Fibroblast of skin of right quadriceps (primary cell): ENCODE measurements at regions not wholly inside any gene's neighbourhood (a gene's known extent, or its start where the extent isn't known, plus 50 kb on each side); places are given as distances from the start of the nearest gene placed in this dataset.

ENCODE experiments used
- DNase-seq: peaks from one replicate; pipeline ENCODE4 v3.0.0-alpha.2; 2013

GRCh38 chr12:105936496-105936895, 202.3 kb downstream of the NUAK1 start:
- DNase-seq: no peak

GRCh38 chr12:105937009-105937408, 201.7 kb downstream of the NUAK1 start:
- no peak for DNase-seq

GRCh38 chr12:105939181-105939721, 199.5 kb downstream of the NUAK1 start:
- no peak for DNase-seq

- DNase-seq: no peak
Measured at GRCh38 chr12:105942281-105942680, 196.5 kb downstream of the NUAK1 start.

GRCh38 chr12:105943525-105943924, 195.2 kb downstream of the NUAK1 start:
- no peak for DNase-seq

GRCh38 chr12:105944628-105945027, 194.1 kb downstream of the NUAK1 start:
- no peak for DNase-seq

- no peak for DNase-seq
Measured at GRCh38 chr12:105945880-105946279, 192.9 kb downstream of the NUAK1 start.

- no peak for DNase-seq
Measured at GRCh38 chr12:105946493-105946901, 192.3 kb downstream of the NUAK1 start.

- DNase-seq: no peak
Measured at GRCh38 chr12:105947906-105948305, 190.8 kb downstream of the NUAK1 start.

- no peak for DNase-seq
Measured at GRCh38 chr12:105948331-105948730, 190.4 kb downstream of the NUAK1 start.

GRCh38 chr12:105949391-105949790, 189.4 kb downstream of the NUAK1 start:
- DNase-seq: no peak

GRCh38 chr12:105951732-105952131, 187.0 kb downstream of the NUAK1 start:
- no peak for DNase-seq

GRCh38 chr12:105954951-105955931, 183.5 kb downstream of the NUAK1 start:
- DNase-seq: no peak

GRCh38 chr12:105955976-105956375, 182.8 kb downstream of the NUAK1 start:
- DNase-seq: peak; percentile 27

GRCh38 chr12:105956662-105957457, 181.9 kb downstream of the NUAK1 start:
- peak; percentile 37 for DNase-seq

- peak; percentile 32 for DNase-seq
Measured at GRCh38 chr12:105960319-105961083, 178.3 kb downstream of the NUAK1 start.

GRCh38 chr12:105961821-105962671, 176.7 kb downstream of the NUAK1 start:
- DNase-seq: no peak

- DNase-seq: no peak
Measured at GRCh38 chr12:105967038-105967776, 171.5 kb downstream of the NUAK1 start.

GRCh38 chr12:105968025-105968424, 170.7 kb downstream of the NUAK1 start:
- no peak for DNase-seq

- DNase-seq: no peak
Measured at GRCh38 chr12:105970885-105971284, 167.9 kb downstream of the NUAK1 start.

- DNase-seq: no peak
Measured at GRCh38 chr12:105974738-105975137, 164.0 kb downstream of the NUAK1 start.
